Caco-2 (cell line): ENCODE measurements at regions not wholly inside any gene's neighbourhood (a gene's known extent, or its start where the extent isn't known, plus 50 kb on each side); places are given as distances from the start of the nearest gene placed in this dataset.
A peak's percentile ranks its signal among the peaks of the same experiment; 100 is the strongest.

Experiments
- BruUV-seq: library from RNA; stranded (reverse); fragments of 400-500 nt; replicated peaks from 2 replicates; lab custom pipeline; 2021; lab: Mats Ljungman, UMichigan
- CTCF ChIA-PET: fragments of 300-600 bp; sonication (Branson Sonifier 250); formaldehyde crosslinking; loops from one replicate; lab custom pipeline; 2022; ENCODE audit warnings: antibody characterized with exemption; lab: Charles Lee
- POLR2A ChIA-PET: fragments of 300-600 bp; sonication (Branson Sonifier 250); formaldehyde crosslinking; loops from one replicate; lab custom pipeline; 2022; ENCODE audit warnings: antibody characterized with exemption; lab: Charles Lee
- DNase-seq, 2 experiments: peaks; one replicate each; pipeline versions ENCODE4 v3.0.0 to v3.0.0-alpha.2; 2020 to 2022
- H3K27me3 ChIP-seq: replicated peaks from 2 replicates; pipeline ENCODE4 v1.6.0; 2011; ENCODE audit warnings: low read length; ENCODE audit not compliant: control insufficient read depth, insufficient read depth
- H3K36me3 ChIP-seq: 2 replicates; pipeline ENCODE4 v1.5.1; 2011; ENCODE audit warnings: low read length; ENCODE audit not compliant: control insufficient read depth, insufficient read depth
- H3K4me1 ChIP-seq: fragments of 250-450 bp; sonication (Bioruptor Pico); 2 replicates; pipeline ENCODE4 v1.5.1; 2020; ENCODE audit warnings: mild to moderate bottlenecking
- H3K4me3 ChIP-seq: 2 replicates; pipeline ENCODE4 v1.5.1; 2011; ENCODE audit warnings: low read depth, mild to moderate bottlenecking, control low read depth, low read length
- H3K9me3 ChIP-seq: fragments of 250-450 bp; sonication (Bioruptor Pico); 2 replicates; pipeline ENCODE4 v1.5.1; 2020; ENCODE audit warnings: mild to moderate bottlenecking, moderate library complexity
- H3K27ac Mint-ChIP-seq: one replicate; pipeline ENCODE4 v1.8.0; 2022; ENCODE audit warnings: mixed read lengths; ENCODE audit not compliant: unreplicated experiment
- H3K27me3 Mint-ChIP-seq: one replicate; pipeline ENCODE4 v1.8.0; 2022; ENCODE audit warnings: mixed read lengths; ENCODE audit not compliant: insufficient read depth, unreplicated experiment
- H3K36me3 Mint-ChIP-seq: one replicate; pipeline ENCODE4 v1.8.0; 2022; ENCODE audit warnings: mild to moderate bottlenecking, mixed read lengths; ENCODE audit not compliant: insufficient read depth, unreplicated experiment
- H3K4me1 Mint-ChIP-seq: one replicate; pipeline ENCODE4 v1.8.0; 2022; ENCODE audit warnings: low read depth, mixed read lengths; ENCODE audit not compliant: unreplicated experiment
- H3K4me3 Mint-ChIP-seq: one replicate; pipeline ENCODE4 v1.8.0; 2022; ENCODE audit warnings: mild to moderate bottlenecking, moderate library complexity, mixed read lengths; ENCODE audit not compliant: unreplicated experiment
- H3K9me3 Mint-ChIP-seq: one replicate; pipeline ENCODE4 v1.8.0; 2022; ENCODE audit warnings: mixed read lengths; ENCODE audit not compliant: unreplicated experiment
- intact Hi-C: fragments of 100-400 bp; cut with micrococcal nuclease; formaldehyde crosslinking; loops from one replicate; pipeline ENCODE4 v1.10.0; 2022; ENCODE audit not compliant: unreplicated experiment
- TF ChIP-seq, protein P1 (sequence below), 2 experiments: fragments of 200-600 bp in 1 of 2; IDR thresholded peaks; 1 replicate in 1 of 2; 2 replicates in 1 of 2; pipeline versions ENCODE4 v1.5.1 to v1.8.0; 2011 to 2022; ENCODE audit warnings: antibody characterized with exemption in 1 of 2, control low read depth in 1 of 2, inconsistent platforms in 1 of 2, low read depth in 1 of 2, low read length in 1 of 2, mild to moderate bottlenecking in 1 of 2, moderate library complexity in 1 of 2; ENCODE audit not compliant: insufficient read depth in 1 of 2, severe bottlenecking in 1 of 2, unreplicated experiment in 1 of 2

GRCh38 chr13:76017861-76018556, 381.9 kb downstream of the LMO7 start:
- intact Hi-C loops: loop anchor here (1.0 kb wide), 1 partner anchor 142 kb away; no protein-coding TSS in a partner anchor
- CTCF ChIA-PET: no interaction called here
- no peak for DNase-seq

DNA sequence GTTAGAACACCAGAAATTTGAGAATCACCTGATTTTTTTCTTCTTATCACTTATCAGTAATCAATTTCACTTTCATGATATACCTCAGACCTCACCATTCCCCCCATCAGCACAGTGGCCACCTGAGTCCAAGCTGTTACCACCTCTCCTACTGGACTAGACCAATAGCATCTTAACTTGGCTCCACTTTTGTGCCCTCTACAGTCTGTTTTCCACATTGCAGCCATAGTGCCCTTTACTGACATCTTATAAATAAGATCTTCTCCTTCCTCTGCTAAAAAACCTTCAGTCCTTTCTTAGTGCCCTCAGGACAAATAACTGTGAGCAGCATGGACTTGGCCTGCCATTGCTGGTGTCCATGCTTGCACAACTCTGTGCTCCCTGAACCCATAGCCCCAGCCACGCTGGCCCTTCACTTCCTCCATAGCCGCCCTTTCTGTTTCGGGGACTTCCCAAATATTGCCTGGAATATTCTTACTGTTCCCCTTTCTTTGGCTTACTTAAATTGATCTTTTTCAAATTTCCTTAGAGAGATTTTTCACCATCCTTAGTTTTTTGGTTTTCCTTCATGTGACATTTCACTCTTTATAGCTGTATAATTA, 380.8 kb downstream of the LMO7 start:
- Mint-ChIP-seq H3K27me3 (no peaks in the 10 kb centered on the region), H3K4me1 (peaks cover 40% of the 10 kb centered on the region), H3K9me3 (peaks cover 44% of the 10 kb centered on the region), H3K27ac (peak overlapping the region; percentile 14), H3K4me3 (no peak overlapping the region), H3K36me3 (peaks cover 23% of the 10 kb centered on the region)
- Histone ChIP-seq H3K27me3 (no peaks in the 10 kb centered on the region), H3K36me3 (no peaks in the 10 kb centered on the region), H3K4me1 (peaks cover 67% of the 10 kb centered on the region), H3K4me3 (no peak overlapping the region), H3K9me3 (no peaks in the 10 kb centered on the region; the same call in 1 of the 2 replicates)
- peak in 1 of 2 experiments; percentile 27 for DNase-seq
- ChIA-PET POLR2A (no interaction called here), CTCF (no interaction called here)
- TF ChIP-seq, protein P1, sequence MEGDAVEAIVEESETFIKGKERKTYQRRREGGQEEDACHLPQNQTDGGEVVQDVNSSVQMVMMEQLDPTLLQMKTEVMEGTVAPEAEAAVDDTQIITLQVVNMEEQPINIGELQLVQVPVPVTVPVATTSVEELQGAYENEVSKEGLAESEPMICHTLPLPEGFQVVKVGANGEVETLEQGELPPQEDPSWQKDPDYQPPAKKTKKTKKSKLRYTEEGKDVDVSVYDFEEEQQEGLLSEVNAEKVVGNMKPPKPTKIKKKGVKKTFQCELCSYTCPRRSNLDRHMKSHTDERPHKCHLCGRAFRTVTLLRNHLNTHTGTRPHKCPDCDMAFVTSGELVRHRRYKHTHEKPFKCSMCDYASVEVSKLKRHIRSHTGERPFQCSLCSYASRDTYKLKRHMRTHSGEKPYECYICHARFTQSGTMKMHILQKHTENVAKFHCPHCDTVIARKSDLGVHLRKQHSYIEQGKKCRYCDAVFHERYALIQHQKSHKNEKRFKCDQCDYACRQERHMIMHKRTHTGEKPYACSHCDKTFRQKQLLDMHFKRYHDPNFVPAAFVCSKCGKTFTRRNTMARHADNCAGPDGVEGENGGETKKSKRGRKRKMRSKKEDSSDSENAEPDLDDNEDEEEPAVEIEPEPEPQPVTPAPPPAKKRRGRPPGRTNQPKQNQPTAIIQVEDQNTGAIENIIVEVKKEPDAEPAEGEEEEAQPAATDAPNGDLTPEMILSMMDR (IDR thresholded peaks at IDR 0.05; ENCODE audit: insufficient read depth in 1 of 2, low read depth in 1 of 2, low read length in 1 of 2, severe bottlenecking in 1 of 2, unreplicated experiment in 1 of 2): peak in 1 of 2 experiments; percentile 44
- intact Hi-C loops: loop anchor here (1.0 kb wide), 1 partner anchor 141 kb away; no protein-coding TSS in a partner anchor
- no TSS peak for BruUV-seq

More at GRCh38 chr13:76017861-76018556, 381.9 kb downstream of the LMO7 start:
- Mint-ChIP-seq H3K36me3 (peaks cover 12% of the 10 kb centered on the region), H3K4me1 (peaks cover 40% of the 10 kb centered on the region), H3K27ac (peak overlapping the region; percentile 14), H3K4me3 (no peak overlapping the region), H3K9me3 (peaks cover 44% of the 10 kb centered on the region), H3K27me3 (no peaks in the 10 kb centered on the region)
- BruUV-seq: no TSS peak
- POLR2A ChIA-PET: no interaction called here
- H3K4me3 ChIP-seq: no peak overlapping the region
- H3K36me3 ChIP-seq: no peaks in the 10 kb centered on the region
- H3K4me1 ChIP-seq: peaks cover 67% of the 10 kb centered on the region
- H3K9me3 ChIP-seq: no peaks in the 10 kb centered on the region; the same call in 1 of the 2 replicates
- TF ChIP-seq, protein P1 (IDR thresholded peaks at IDR 0.05; ENCODE audit: insufficient read depth in 1 of 2, low read depth in 1 of 2, low read length in 1 of 2, severe bottlenecking in 1 of 2, unreplicated experiment in 1 of 2): no peak
- H3K27me3 ChIP-seq: no peaks in the 10 kb centered on the region

GRCh38 chr13:76014406-76015318, 378.5 kb downstream of the LMO7 start:
- H3K27ac Mint-ChIP-seq: peak overlapping the region; percentile 93
- TF ChIP-seq, protein P1 (IDR thresholded peaks at IDR 0.05; ENCODE audit: insufficient read depth in 1 of 2, low read depth in 1 of 2, low read length in 1 of 2, severe bottlenecking in 1 of 2, unreplicated experiment in 1 of 2): no peak
- CTCF ChIA-PET: interaction anchor here (0.6 kb wide), 1 partner anchor 34 kb away, joined by 3 read pairs; no protein-coding TSS in a partner anchor

More at GRCh38 chr13:76014406-76015318, 378.5 kb downstream of the LMO7 start:
- peaks cover 50% of the 10 kb centered on the region for H3K4me1 Mint-ChIP-seq
- Histone ChIP-seq H3K36me3 (no peaks in the 10 kb centered on the region), H3K4me3 (no peak overlapping the region), H3K27me3 (no peaks in the 10 kb centered on the region), H3K4me1 (peaks cover 71% of the 10 kb centered on the region), H3K9me3 (no peaks in the 10 kb centered on the region; the same call in 1 of the 2 replicates)
- intact Hi-C loops: no loop called here
- no TSS peak for BruUV-seq
- DNase-seq: no peak
- POLR2A ChIA-PET: no interaction called here
- no peak overlapping the region for H3K4me3 Mint-ChIP-seq
- H3K9me3 Mint-ChIP-seq: peaks cover 34% of the 10 kb centered on the region
- H3K27me3 Mint-ChIP-seq: no peaks in the 10 kb centered on the region
- peaks cover 29% of the 10 kb centered on the region for H3K36me3 Mint-ChIP-seq
